ENCODE measurements at regions not wholly inside any gene's neighbourhood (a gene's known extent, or its start where the extent isn't known, plus 50 kb on each side); places are given as distances from the start of the nearest gene placed in this dataset.
"Not testable (repeated sequence)": the region's sequence is repeated elsewhere in the genome, so short reads cannot be mapped to it uniquely, and the experiment has no call there.

GRCh38 chr20:29031262-29031982, 2226.0 kb upstream of the DEFB115 start:
- 79% methylated on average over 10 of the region's 16 CpGs for WGBS
- not testable (repeated sequence) for H4K91ac ChIP-seq (ENCODE audit: low read length); H3K23ac ChIP-seq (ENCODE audit: low read length in 2 of 2); H4K8ac ChIP-seq (ENCODE audit: low read length); H3K9ac ChIP-seq (ENCODE audit: low read length); H3K79me1 ChIP-seq (replicated peaks; ENCODE audit: low read length, poor library complexity, severe bottlenecking); H2BK5ac ChIP-seq (ENCODE audit: low read depth, low read length, poor library complexity, severe bottlenecking); H3K36me3 ChIP-seq (ENCODE audit: control insufficient read depth in 1 of 2, insufficient read depth in 2 of 2, low read depth in 1 of 2, low read length in 2 of 2); H3K4me3 ChIP-seq (ENCODE audit: insufficient read depth in 1 of 2, low read depth in 1 of 2, low read length in 2 of 2); H2AFZ ChIP-seq (ENCODE audit: low read depth, low read length); DNase-seq; H2AK5ac ChIP-seq (ENCODE audit: low read length, severe bottlenecking); H3K4me1 ChIP-seq (ENCODE audit: control insufficient read depth, insufficient read depth, low read depth, low read length); H2BK15ac ChIP-seq (ENCODE audit: low read depth, poor library complexity, severe bottlenecking); H2BK12ac ChIP-seq (ENCODE audit: low read length in 2 of 2); H3K9me3 ChIP-seq (ENCODE audit: control insufficient read depth, low read length); H3K14ac ChIP-seq (ENCODE audit: low read length in 2 of 2); H3K4me2 ChIP-seq (ENCODE audit: low read length, poor library complexity, severe bottlenecking); H3K27me3 ChIP-seq (ENCODE audit: control insufficient read depth in 1 of 2, insufficient read depth in 1 of 2, low read length in 2 of 2); H3K18ac ChIP-seq (ENCODE audit: low read depth in 1 of 2, low read length in 2 of 2); H3K4ac ChIP-seq (ENCODE audit: low read depth in 1 of 2, low read length in 2 of 2); H3K27ac ChIP-seq (ENCODE audit: low read length, poor library complexity, severe bottlenecking); H2BK120ac ChIP-seq (ENCODE audit: low read depth, low read length)

- H2BK120ac ChIP-seq (ENCODE audit: low read depth, low read length); H3K4me1 ChIP-seq (ENCODE audit: control insufficient read depth, insufficient read depth, low read depth, low read length); H3K18ac ChIP-seq (ENCODE audit: low read depth in 1 of 2, low read length in 2 of 2); H3K79me1 ChIP-seq (replicated peaks; ENCODE audit: low read length, poor library complexity, severe bottlenecking); H3K9me3 ChIP-seq (ENCODE audit: control insufficient read depth, low read length); DNase-seq; H2BK5ac ChIP-seq (ENCODE audit: low read depth, low read length, poor library complexity, severe bottlenecking); H2AK5ac ChIP-seq (ENCODE audit: low read length, severe bottlenecking); H3K14ac ChIP-seq (ENCODE audit: low read length in 2 of 2); H3K9ac ChIP-seq (ENCODE audit: low read length); H4K91ac ChIP-seq (ENCODE audit: low read length); H3K36me3 ChIP-seq (ENCODE audit: control insufficient read depth in 1 of 2, insufficient read depth in 2 of 2, low read depth in 1 of 2, low read length in 2 of 2); H2AFZ ChIP-seq (ENCODE audit: low read depth, low read length); H3K4ac ChIP-seq (ENCODE audit: low read depth in 1 of 2, low read length in 2 of 2); H3K23ac ChIP-seq (ENCODE audit: low read length in 2 of 2); H3K27ac ChIP-seq (ENCODE audit: low read length, poor library complexity, severe bottlenecking); H4K8ac ChIP-seq (ENCODE audit: low read length); H2BK12ac ChIP-seq (ENCODE audit: low read length in 2 of 2); H2BK15ac ChIP-seq (ENCODE audit: low read depth, poor library complexity, severe bottlenecking); H3K4me3 ChIP-seq (ENCODE audit: insufficient read depth in 1 of 2, low read depth in 1 of 2, low read length in 2 of 2); H3K27me3 ChIP-seq (ENCODE audit: control insufficient read depth in 1 of 2, insufficient read depth in 1 of 2, low read length in 2 of 2); H3K4me2 ChIP-seq (ENCODE audit: low read length, poor library complexity, severe bottlenecking): not testable (repeated sequence)
- 75% methylated on average over 12 of the region's 12 CpGs for WGBS
These were observed 2213.2 kb upstream of the DEFB115 start for GRCh38 chr20:29044239-29044638.

GRCh38 chr20:29050008-29050606, 2207.4 kb upstream of the DEFB115 start:
- not testable (repeated sequence) for H2AFZ ChIP-seq (ENCODE audit: low read depth, low read length); H3K9ac ChIP-seq (ENCODE audit: low read length); H3K79me1 ChIP-seq (replicated peaks; ENCODE audit: low read length, poor library complexity, severe bottlenecking); H4K91ac ChIP-seq (ENCODE audit: low read length); H3K4me1 ChIP-seq (ENCODE audit: control insufficient read depth, insufficient read depth, low read depth, low read length); H3K14ac ChIP-seq (ENCODE audit: low read length in 2 of 2); H2BK5ac ChIP-seq (ENCODE audit: low read depth, low read length, poor library complexity, severe bottlenecking); H3K23ac ChIP-seq (ENCODE audit: low read length in 2 of 2); H3K27me3 ChIP-seq (ENCODE audit: control insufficient read depth in 1 of 2, insufficient read depth in 1 of 2, low read length in 2 of 2); H2BK15ac ChIP-seq (ENCODE audit: low read depth, poor library complexity, severe bottlenecking); H2AK5ac ChIP-seq (ENCODE audit: low read length, severe bottlenecking); H2BK12ac ChIP-seq (ENCODE audit: low read length in 2 of 2); H3K4me2 ChIP-seq (ENCODE audit: low read length, poor library complexity, severe bottlenecking); H3K9me3 ChIP-seq (ENCODE audit: control insufficient read depth, low read length); H3K4ac ChIP-seq (ENCODE audit: low read depth in 1 of 2, low read length in 2 of 2); H3K27ac ChIP-seq (ENCODE audit: low read length, poor library complexity, severe bottlenecking); H2BK120ac ChIP-seq (ENCODE audit: low read depth, low read length); H3K36me3 ChIP-seq (ENCODE audit: control insufficient read depth in 1 of 2, insufficient read depth in 2 of 2, low read depth in 1 of 2, low read length in 2 of 2); H4K8ac ChIP-seq (ENCODE audit: low read length); DNase-seq; H3K4me3 ChIP-seq (ENCODE audit: insufficient read depth in 1 of 2, low read depth in 1 of 2, low read length in 2 of 2); H3K18ac ChIP-seq (ENCODE audit: low read depth in 1 of 2, low read length in 2 of 2)
- 68% methylated on average over 3 of the region's 4 CpGs for WGBS

- not testable (repeated sequence) for H2BK15ac ChIP-seq (ENCODE audit: low read depth, poor library complexity, severe bottlenecking); H3K27me3 ChIP-seq (ENCODE audit: control insufficient read depth in 1 of 2, insufficient read depth in 1 of 2, low read length in 2 of 2); H2AFZ ChIP-seq (ENCODE audit: low read depth, low read length); DNase-seq; H3K4me1 ChIP-seq (ENCODE audit: control insufficient read depth, insufficient read depth, low read depth, low read length); H4K8ac ChIP-seq (ENCODE audit: low read length); H3K4ac ChIP-seq (ENCODE audit: low read depth in 1 of 2, low read length in 2 of 2); H3K18ac ChIP-seq (ENCODE audit: low read depth in 1 of 2, low read length in 2 of 2); H3K9ac ChIP-seq (ENCODE audit: low read length); H2BK5ac ChIP-seq (ENCODE audit: low read depth, low read length, poor library complexity, severe bottlenecking); H3K4me2 ChIP-seq (ENCODE audit: low read length, poor library complexity, severe bottlenecking); H3K14ac ChIP-seq (ENCODE audit: low read length in 2 of 2); H3K36me3 ChIP-seq (ENCODE audit: control insufficient read depth in 1 of 2, insufficient read depth in 2 of 2, low read depth in 1 of 2, low read length in 2 of 2); H2BK12ac ChIP-seq (ENCODE audit: low read length in 2 of 2); H4K91ac ChIP-seq (ENCODE audit: low read length); H3K9me3 ChIP-seq (ENCODE audit: control insufficient read depth, low read length); H3K4me3 ChIP-seq (ENCODE audit: insufficient read depth in 1 of 2, low read depth in 1 of 2, low read length in 2 of 2); H2AK5ac ChIP-seq (ENCODE audit: low read length, severe bottlenecking); H3K23ac ChIP-seq (ENCODE audit: low read length in 2 of 2); H3K79me1 ChIP-seq (replicated peaks; ENCODE audit: low read length, poor library complexity, severe bottlenecking); H3K27ac ChIP-seq (ENCODE audit: low read length, poor library complexity, severe bottlenecking); H2BK120ac ChIP-seq (ENCODE audit: low read depth, low read length)
- WGBS, result 57% methylated on average over 3 of the region's 6 CpGs
These were observed 2199.5 kb upstream of the DEFB115 start for GRCh38 chr20:29057866-29058484.
